Dedifferentiated amniotic fluid mesenchymal stem cell (primary cell): ENCODE measurements at regions not wholly inside any gene's neighbourhood (a gene's known extent, or its start where the extent isn't known, plus 50 kb on each side); places are given as distances from the start of the nearest gene placed in this dataset.
A peak's percentile ranks its signal among the peaks of the same experiment; 100 is the strongest.

ENCODE experiments used
- DNase-seq: peaks from one replicate; pipeline ENCODE4 v3.0.0-alpha.2; 2016; ENCODE audit errors: extremely low spot score

GRCh38 chr11:122062763-122063162, 53.3 kb downstream of the BLID start:
- no peak for DNase-seq

- no peak for DNase-seq
These were observed 56.5 kb downstream of the BLID start for GRCh38 chr11:122059565-122059964.

GRCh38 chr11:122050021-122050690, 65.9 kb downstream of the BLID start:
- no peak for DNase-seq

GRCh38 chr11:122048401-122048800, 67.6 kb downstream of the BLID start:
- DNase-seq = no peak

GRCh38 chr11:122046846-122047245, 69.2 kb downstream of the BLID start:
- DNase-seq = no peak

GRCh38 chr11:122046438-122046837, 69.6 kb downstream of the BLID start:
- DNase-seq = no peak

- peak; percentile 54 for DNase-seq
These were observed 70.8 kb downstream of the BLID start for GRCh38 chr11:122045181-122045586.

GRCh38 chr11:122044086-122044485, 71.9 kb downstream of the BLID start:
- no peak for DNase-seq

- DNase-seq = no peak
These were observed 73.0 kb downstream of the BLID start for GRCh38 chr11:122042981-122043380.

GRCh38 chr11:122040464-122040863, 75.6 kb downstream of the BLID start:
- no peak for DNase-seq

GRCh38 chr11:122038543-122038942, 77.5 kb downstream of the BLID start:
- DNase-seq = peak; percentile 85

- DNase-seq = no peak
These were observed 78.1 kb downstream of the BLID start for GRCh38 chr11:122037911-122038310.

GRCh38 chr11:122036493-122036892, 79.5 kb downstream of the BLID start:
- DNase-seq = no peak

- peak; percentile 91 for DNase-seq
These were observed 80.0 kb downstream of the BLID start for GRCh38 chr11:122036018-122036417.

- DNase-seq = no peak
These were observed 82.4 kb downstream of the BLID start for GRCh38 chr11:122033631-122034030.

GRCh38 chr11:122033193-122033592, 82.8 kb downstream of the BLID start:
- DNase-seq = no peak

- peak; percentile 96 for DNase-seq
These were observed 83.7 kb downstream of the BLID start for GRCh38 chr11:122032317-122032716.

- DNase-seq = no peak
These were observed 84.2 kb downstream of the BLID start for GRCh38 chr11:122031813-122032212.

- DNase-seq = no peak
These were observed 85.7 kb downstream of the BLID start for GRCh38 chr11:122030286-122030685.

GRCh38 chr11:122028545-122028944, 87.5 kb downstream of the BLID start:
- no peak for DNase-seq

- DNase-seq = no peak
These were observed 88.0 kb downstream of the BLID start for GRCh38 chr11:122028036-122028435.

GRCh38 chr11:122025757-122026156, 90.3 kb downstream of the BLID start:
- DNase-seq = no peak

- no peak for DNase-seq
These were observed 91.7 kb downstream of the BLID start for GRCh38 chr11:122024278-122024677.

GRCh38 chr11:122023614-122024250, 92.3 kb downstream of the BLID start:
- DNase-seq = no peak
